ENCODE measurements at regions not wholly inside any gene's neighbourhood (a gene's known extent, or its start where the extent isn't known, plus 50 kb on each side); places are given as distances from the start of the nearest gene placed in this dataset.
A peak's percentile ranks its signal among the peaks of the same experiment; 100 is the strongest.
"Not testable (repeated sequence)": the region's sequence is repeated elsewhere in the genome, so short reads cannot be mapped to it uniquely, and the experiment has no call there.

- Histone ChIP-seq H3K9ac (ENCODE audit: low read length in 3 of 3) (no peak overlapping the region), H3K4me3 (ENCODE audit: low read length in 3 of 3) (no peak overlapping the region), H3K36me3 (ENCODE audit: control insufficient read depth in 2 of 3, insufficient read depth in 3 of 3, low read length in 3 of 3) (no peaks in the 10 kb centered on the region), H3K27me3 (ENCODE audit: control insufficient read depth, insufficient read depth, low read length) (no peaks in the 10 kb centered on the region), H3K9me3 (ENCODE audit: control insufficient read depth in 2 of 3, insufficient read depth in 1 of 3, low read length in 3 of 3) (no peaks in the 10 kb centered on the region), H3K4me1 (ENCODE audit: control insufficient read depth in 2 of 3, insufficient read depth in 2 of 3, low read depth in 1 of 3, low read length in 3 of 3) (no peaks in the 10 kb centered on the region), H3K27ac (ENCODE audit: low read depth in 2 of 2, low read length in 2 of 2) (no peak overlapping the region)
- DNase-seq (no peak), FAIRE-seq (no peak)
- intact Hi-C loops (cut with DNase I): no loop called here
- no peak for TF ChIP-seq CTCF (IDR thresholded peaks at IDR 0.05; ENCODE audit: borderline replicate concordance, extremely low read depth, insufficient read depth)
These were observed 51.1 kb upstream of the MIER3 start for GRCh38 chr5:57002959-57003485.

GRCh38 chr5:57003566-57003965 lies 51.6 kb upstream of the MIER3 start:
- H3K27ac ChIP-seq (ENCODE audit: low read depth in 2 of 2, low read length in 2 of 2); H3K9me3 ChIP-seq (ENCODE audit: control insufficient read depth in 2 of 3, insufficient read depth in 1 of 3, low read length in 3 of 3); H3K4me1 ChIP-seq (ENCODE audit: control insufficient read depth in 2 of 3, insufficient read depth in 2 of 3, low read depth in 1 of 3, low read length in 3 of 3); DNase-seq; H3K36me3 ChIP-seq (ENCODE audit: control insufficient read depth in 2 of 3, insufficient read depth in 3 of 3, low read length in 3 of 3); FAIRE-seq; H3K4me3 ChIP-seq (ENCODE audit: low read length in 3 of 3); H3K27me3 ChIP-seq (ENCODE audit: control insufficient read depth, insufficient read depth, low read length); intact Hi-C loops (cut with DNase I); H3K9ac ChIP-seq (ENCODE audit: low read length in 3 of 3): not testable (repeated sequence)

GRCh38 chr5:57004800-57005199 lies 52.9 kb upstream of the MIER3 start:
- intact Hi-C loops (cut with DNase I): no loop called here
- no peaks in the 10 kb centered on the region for H3K27me3 ChIP-seq (ENCODE audit: control insufficient read depth, insufficient read depth, low read length)
- no peak overlapping the region for H3K27ac ChIP-seq (ENCODE audit: low read depth in 2 of 2, low read length in 2 of 2)
- FAIRE-seq (no peak), DNase-seq (peak in 2 of 5 donors; percentile 40 to 68)
- no peak overlapping the region for H3K4me3 ChIP-seq (ENCODE audit: low read length in 3 of 3)
- H3K9ac ChIP-seq (ENCODE audit: low read length in 3 of 3): no peak overlapping the region
- H3K36me3 ChIP-seq (ENCODE audit: control insufficient read depth in 2 of 3, insufficient read depth in 3 of 3, low read length in 3 of 3): no peaks in the 10 kb centered on the region
- no peaks in the 10 kb centered on the region for H3K9me3 ChIP-seq (ENCODE audit: control insufficient read depth in 2 of 3, insufficient read depth in 1 of 3, low read length in 3 of 3)
- TF ChIP-seq CTCF (IDR thresholded peaks at IDR 0.05; ENCODE audit: borderline replicate concordance, extremely low read depth, insufficient read depth): no peak
- H3K4me1 ChIP-seq (ENCODE audit: control insufficient read depth in 2 of 3, insufficient read depth in 2 of 3, low read depth in 1 of 3, low read length in 3 of 3): no peaks in the 10 kb centered on the region

- Histone ChIP-seq H3K27me3 (ENCODE audit: control insufficient read depth, insufficient read depth, low read length) (no peaks in the 10 kb centered on the region), H3K4me3 (ENCODE audit: low read length in 3 of 3) (no peak overlapping the region), H3K4me1 (ENCODE audit: control insufficient read depth in 2 of 3, insufficient read depth in 2 of 3, low read depth in 1 of 3, low read length in 3 of 3) (no peaks in the 10 kb centered on the region), H3K36me3 (ENCODE audit: control insufficient read depth in 2 of 3, insufficient read depth in 3 of 3, low read length in 3 of 3) (no peaks in the 10 kb centered on the region), H3K9ac (ENCODE audit: low read length in 3 of 3) (no peak overlapping the region), H3K27ac (ENCODE audit: low read depth in 2 of 2, low read length in 2 of 2) (no peak overlapping the region), H3K9me3 (ENCODE audit: control insufficient read depth in 2 of 3, insufficient read depth in 1 of 3, low read length in 3 of 3) (no peaks in the 10 kb centered on the region)
- DNase-seq: no peak
- intact Hi-C loops (cut with DNase I): no loop called here
- FAIRE-seq: no peak
- no peak for TF ChIP-seq CTCF (IDR thresholded peaks at IDR 0.05; ENCODE audit: borderline replicate concordance, extremely low read depth, insufficient read depth)
These were observed 55.4 kb upstream of the MIER3 start for GRCh38 chr5:57007344-57007743.
